OCI-LY1 (cell line): ENCODE measurements at regions not wholly inside any gene's neighbourhood (a gene's known extent, or its start where the extent isn't known, plus 50 kb on each side); places are given as distances from the start of the nearest gene placed in this dataset.

Source experiments
- H2AFZ ChIP-seq: fragments of 200-600 bp; sonication (generic), shearing (Covaris generic); 2 replicates; pipeline ENCODE4 v1.6.0; 2014; ENCODE audit warnings: antibody characterized with exemption, mild to moderate bottlenecking, low read length
- H3F3A ChIP-seq: fragments of 200-600 bp; sonication (generic), shearing (Covaris generic); 2 replicates; pipeline ENCODE4 v1.6.0; 2014; ENCODE audit warnings: mild to moderate bottlenecking, antibody characterized with exemption, low read length, moderate library complexity; ENCODE audit not compliant: insufficient read depth
- H3K27ac ChIP-seq: fragments of 200-600 bp; sonication (generic); 2 replicates; pipeline ENCODE4 v1.5.1; 2014; ENCODE audit warnings: low read length, mixed run types, mild to moderate bottlenecking, low read depth; ENCODE audit not compliant: poor library complexity, severe bottlenecking
- H3K27me3 ChIP-seq: fragments of 200-600 bp; sonication (generic); 2 replicates; pipeline ENCODE4 v1.6.0; 2014; ENCODE audit warnings: antibody characterized with exemption, mild to moderate bottlenecking, low read length, moderate library complexity; ENCODE audit not compliant: insufficient read depth
- H3K36me3 ChIP-seq: fragments of 200-600 bp; sonication (generic); 2 replicates; pipeline ENCODE4 v1.6.1; 2014; ENCODE audit warnings: mild to moderate bottlenecking, antibody characterized with exemption, low read length, moderate library complexity, mixed read lengths; ENCODE audit not compliant: insufficient read depth
- H3K4me1 ChIP-seq: fragments of 200-600 bp; sonication (generic); 2 replicates; pipeline ENCODE4 v1.5.1; 2014; ENCODE audit warnings: mild to moderate bottlenecking, low read length, moderate library complexity; ENCODE audit not compliant: insufficient read depth, severe bottlenecking
- H3K4me2 ChIP-seq: fragments of 200-600 bp; sonication (generic), shearing (Covaris generic); 2 replicates; pipeline ENCODE4 v1.6.1; 2014; ENCODE audit warnings: low read length
- H3K4me3 ChIP-seq: fragments of 200-600 bp; sonication (generic); 2 replicates; pipeline ENCODE4 v1.5.1; 2014; ENCODE audit warnings: low read length, low read depth, mild to moderate bottlenecking, mixed read lengths; ENCODE audit not compliant: poor library complexity, severe bottlenecking
- H3K79me2 ChIP-seq: fragments of 200-600 bp; shearing (Covaris generic); 2 replicates; pipeline ENCODE4 v1.6.1; 2016; ENCODE audit warnings: mixed run types, low read length, mixed read lengths; ENCODE audit not compliant: insufficient read depth
- H3K9ac ChIP-seq: fragments of 200-600 bp; sonication (generic), shearing (Covaris generic); 2 replicates; pipeline ENCODE4 v1.6.1; 2014; ENCODE audit warnings: mild to moderate bottlenecking, low read length, mixed read lengths
- H3K9me2 ChIP-seq: fragments of 200-600 bp; sonication (generic), shearing (Covaris generic); 2 replicates; pipeline ENCODE4 v1.6.1; 2014; ENCODE audit warnings: low read depth, mild to moderate bottlenecking, low read length, mixed read lengths
- H3K9me3 ChIP-seq: fragments of 200-600 bp; shearing (Covaris generic); 2 replicates; pipeline ENCODE4 v1.6.1; 2014; ENCODE audit warnings: low read length, mixed read lengths
- H4K20me1 ChIP-seq: fragments of 200-600 bp; sonication (generic), shearing (Covaris generic); 2 replicates; pipeline ENCODE4 v1.6.0; 2016; ENCODE audit warnings: mild to moderate bottlenecking, low read length; ENCODE audit not compliant: insufficient read depth
- EZH2 ChIP-seq: fragments of 200-600 bp; sonication (generic), shearing (Covaris generic); IDR thresholded peaks from 2 replicates; pipeline ENCODE4 v1.8.0; 2017; ENCODE audit warnings: borderline replicate concordance, mixed run types, mild to moderate bottlenecking, antibody characterized with exemption, low read length, moderate library complexity, mixed read lengths
- TF ChIP-seq, protein P1 (sequence below): fragments of 200-600 bp; sonication (generic), shearing (Covaris generic); IDR thresholded peaks from 2 replicates; pipeline ENCODE4 v1.5.1; 2017; ENCODE audit warnings: mild to moderate bottlenecking, antibody characterized with exemption, low read length, moderate library complexity, mixed read lengths

DNA sequence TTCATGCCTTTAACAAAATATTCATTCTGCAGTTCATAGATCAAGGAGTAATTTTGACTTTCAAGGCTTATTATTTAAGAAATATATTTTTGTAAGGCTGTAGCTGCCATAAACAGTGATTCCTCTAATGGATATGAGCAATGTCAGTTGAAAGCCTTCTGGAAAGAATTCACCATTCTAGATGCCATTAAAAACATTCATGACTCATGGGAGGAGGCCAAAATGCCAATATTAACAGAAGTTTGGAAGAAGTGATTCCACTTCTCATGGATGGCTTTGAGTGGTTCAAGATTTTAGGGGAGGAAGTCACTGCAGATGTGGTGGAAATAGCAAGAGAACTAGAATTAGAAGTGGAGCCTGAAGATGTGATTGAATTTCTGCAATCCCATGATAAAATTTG is 229.1 kb downstream of the DEPDC1B start:
- Histone ChIP-seq H3K36me3 (no peaks in the 10 kb centered on the region), H3F3A (no peaks in the 10 kb centered on the region), H3K27me3 (no peaks in the 10 kb centered on the region), H3K27ac (no peak overlapping the region), H3K9me3 (no peaks in the 10 kb centered on the region), H3K9me2 (no peaks in the 10 kb centered on the region), H3K4me2 (no peak overlapping the region), H3K9ac (no peak overlapping the region), H2AFZ (no peak overlapping the region), H4K20me1 (no peaks in the 10 kb centered on the region), H3K79me2 (no peaks in the 10 kb centered on the region), H3K4me3 (no peak overlapping the region), H3K4me1 (no peaks in the 10 kb centered on the region)
- TF ChIP-seq EZH2 = no peak
- TF ChIP-seq, protein P1, sequence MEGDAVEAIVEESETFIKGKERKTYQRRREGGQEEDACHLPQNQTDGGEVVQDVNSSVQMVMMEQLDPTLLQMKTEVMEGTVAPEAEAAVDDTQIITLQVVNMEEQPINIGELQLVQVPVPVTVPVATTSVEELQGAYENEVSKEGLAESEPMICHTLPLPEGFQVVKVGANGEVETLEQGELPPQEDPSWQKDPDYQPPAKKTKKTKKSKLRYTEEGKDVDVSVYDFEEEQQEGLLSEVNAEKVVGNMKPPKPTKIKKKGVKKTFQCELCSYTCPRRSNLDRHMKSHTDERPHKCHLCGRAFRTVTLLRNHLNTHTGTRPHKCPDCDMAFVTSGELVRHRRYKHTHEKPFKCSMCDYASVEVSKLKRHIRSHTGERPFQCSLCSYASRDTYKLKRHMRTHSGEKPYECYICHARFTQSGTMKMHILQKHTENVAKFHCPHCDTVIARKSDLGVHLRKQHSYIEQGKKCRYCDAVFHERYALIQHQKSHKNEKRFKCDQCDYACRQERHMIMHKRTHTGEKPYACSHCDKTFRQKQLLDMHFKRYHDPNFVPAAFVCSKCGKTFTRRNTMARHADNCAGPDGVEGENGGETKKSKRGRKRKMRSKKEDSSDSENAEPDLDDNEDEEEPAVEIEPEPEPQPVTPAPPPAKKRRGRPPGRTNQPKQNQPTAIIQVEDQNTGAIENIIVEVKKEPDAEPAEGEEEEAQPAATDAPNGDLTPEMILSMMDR = no peak

DNA sequence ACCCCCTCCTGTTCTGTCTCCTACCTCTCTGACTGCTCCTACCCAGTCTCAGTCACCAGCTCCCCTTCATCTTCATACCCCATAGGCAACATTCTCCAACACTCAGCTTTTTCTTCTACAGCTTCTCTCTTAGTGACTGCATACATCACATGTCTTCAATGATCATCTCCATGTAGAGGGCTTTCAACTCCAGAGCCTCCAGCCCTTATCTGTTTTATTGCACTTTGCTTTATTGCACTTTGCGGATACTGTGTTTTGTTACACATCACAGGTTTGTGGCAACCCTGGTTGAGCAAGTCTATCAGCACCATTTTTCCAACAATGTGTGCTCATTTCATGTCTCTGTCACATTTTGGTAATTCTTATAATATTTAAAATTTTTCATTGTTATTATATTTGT is 230.7 kb downstream of the DEPDC1B start:
- TF ChIP-seq EZH2 = no peak
- TF ChIP-seq, protein P1 = no peak
- no peaks in the 10 kb centered on the region for H3K79me2 ChIP-seq
- H3K27ac ChIP-seq = no peak overlapping the region
- H3K4me2 ChIP-seq = no peak overlapping the region
- H3K4me1 ChIP-seq = no peaks in the 10 kb centered on the region
- H3K27me3 ChIP-seq = no peaks in the 10 kb centered on the region
- no peak overlapping the region for H3K9ac ChIP-seq
- no peak overlapping the region for H2AFZ ChIP-seq
- H3K9me3 ChIP-seq = no peaks in the 10 kb centered on the region
- H3K9me2 ChIP-seq = no peaks in the 10 kb centered on the region
- H4K20me1 ChIP-seq = no peaks in the 10 kb centered on the region
- H3K36me3 ChIP-seq = no peaks in the 10 kb centered on the region
- no peaks in the 10 kb centered on the region for H3F3A ChIP-seq
- H3K4me3 ChIP-seq = no peak overlapping the region

DNA sequence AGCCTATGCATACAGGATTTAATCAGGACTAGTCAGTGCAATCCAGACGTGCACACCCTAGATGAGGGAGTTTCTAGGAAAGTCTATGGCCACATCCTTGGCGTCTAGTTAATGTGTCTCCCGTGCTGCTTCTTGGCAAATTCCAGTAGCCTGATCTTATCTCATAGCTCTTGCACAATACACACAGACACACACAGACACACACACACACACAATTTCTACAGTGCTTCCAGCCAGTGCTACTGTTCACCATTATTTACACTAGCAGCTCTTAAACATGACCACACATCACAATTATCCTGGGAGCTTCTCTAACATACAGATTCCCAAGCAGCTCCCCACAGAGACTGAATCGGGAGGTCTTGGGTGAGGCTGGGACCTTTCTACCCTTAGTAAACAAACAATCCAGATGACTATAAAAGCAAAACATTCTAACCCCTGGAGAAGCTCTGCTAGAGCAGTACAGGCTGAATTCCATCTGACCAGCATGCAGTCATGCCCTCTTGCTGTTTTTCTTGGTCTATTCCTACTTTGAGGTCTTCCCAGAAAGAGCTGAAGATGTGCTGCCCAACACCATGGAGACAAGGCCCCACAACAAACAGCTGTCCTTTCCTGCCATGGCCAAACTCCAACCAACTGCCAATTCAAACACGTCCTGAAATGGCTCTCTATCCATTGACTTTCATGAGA is 236.6 kb downstream of the DEPDC1B start:
- no peak overlapping the region for H3K27ac ChIP-seq
- no peak overlapping the region for H2AFZ ChIP-seq
- TF ChIP-seq, protein P1 = no peak
- TF ChIP-seq EZH2 = no peak
- no peak overlapping the region for H3K9ac ChIP-seq
- H3K36me3 ChIP-seq = no peaks in the 10 kb centered on the region
- no peaks in the 10 kb centered on the region for H3K79me2 ChIP-seq
- H3K9me2 ChIP-seq = no peaks in the 10 kb centered on the region
- H3F3A ChIP-seq = no peaks in the 10 kb centered on the region
- H3K27me3 ChIP-seq = no peaks in the 10 kb centered on the region
- H4K20me1 ChIP-seq = no peaks in the 10 kb centered on the region
- no peak overlapping the region for H3K4me2 ChIP-seq
- H3K4me3 ChIP-seq = no peak overlapping the region
- H3K9me3 ChIP-seq = no peaks in the 10 kb centered on the region
- H3K4me1 ChIP-seq = no peaks in the 10 kb centered on the region
